ENCODE measurements at regions not wholly inside any gene's neighbourhood (a gene's known extent, or its start where the extent isn't known, plus 50 kb on each side); places are given as distances from the start of the nearest gene placed in this dataset.

- no peak overlapping the region for H2AFZ ChIP-seq (ENCODE audit: control insufficient read depth, low read length)
- TF ChIP-seq EZH2 (IDR thresholded peaks at IDR 0.05; ENCODE audit: low read length), result no peak
- TF ChIP-seq, protein P1, sequence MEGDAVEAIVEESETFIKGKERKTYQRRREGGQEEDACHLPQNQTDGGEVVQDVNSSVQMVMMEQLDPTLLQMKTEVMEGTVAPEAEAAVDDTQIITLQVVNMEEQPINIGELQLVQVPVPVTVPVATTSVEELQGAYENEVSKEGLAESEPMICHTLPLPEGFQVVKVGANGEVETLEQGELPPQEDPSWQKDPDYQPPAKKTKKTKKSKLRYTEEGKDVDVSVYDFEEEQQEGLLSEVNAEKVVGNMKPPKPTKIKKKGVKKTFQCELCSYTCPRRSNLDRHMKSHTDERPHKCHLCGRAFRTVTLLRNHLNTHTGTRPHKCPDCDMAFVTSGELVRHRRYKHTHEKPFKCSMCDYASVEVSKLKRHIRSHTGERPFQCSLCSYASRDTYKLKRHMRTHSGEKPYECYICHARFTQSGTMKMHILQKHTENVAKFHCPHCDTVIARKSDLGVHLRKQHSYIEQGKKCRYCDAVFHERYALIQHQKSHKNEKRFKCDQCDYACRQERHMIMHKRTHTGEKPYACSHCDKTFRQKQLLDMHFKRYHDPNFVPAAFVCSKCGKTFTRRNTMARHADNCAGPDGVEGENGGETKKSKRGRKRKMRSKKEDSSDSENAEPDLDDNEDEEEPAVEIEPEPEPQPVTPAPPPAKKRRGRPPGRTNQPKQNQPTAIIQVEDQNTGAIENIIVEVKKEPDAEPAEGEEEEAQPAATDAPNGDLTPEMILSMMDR (optimal IDR thresholded peaks at IDR 0.05 in 1 of 3, IDR thresholded peaks at IDR 0.05 in 1 of 3, conservative IDR thresholded peaks at IDR 0.05 in 1 of 3; ENCODE audit: extremely low read depth in 1 of 3, insufficient read depth in 2 of 3, low read length in 3 of 3), result no peak
- H3K9me3 ChIP-seq (ENCODE audit: control insufficient read depth, low read depth, low read length), result no peaks in the 10 kb centered on the region
- dilution Hi-C loops (cut with MboI; ENCODE audit: extremely low pct_ligation_motif_present, low sequenced_read_pairs), result no loop called here
- no peaks in the 10 kb centered on the region for H4K20me1 ChIP-seq (ENCODE audit: control insufficient read depth, extremely low read depth, insufficient read depth, low read length)
- peaks cover 26% of the 10 kb centered on the region for H3K4me1 ChIP-seq (ENCODE audit: control insufficient read depth, extremely low read depth, insufficient read depth, low read length)
- no peaks in the 10 kb centered on the region for H3K27me3 ChIP-seq (ENCODE audit: control insufficient read depth, extremely low read depth, insufficient read depth, low read length)
- no peak for DNase-seq (ENCODE audit: low read depth, low spot score)
- H3K36me3 ChIP-seq (ENCODE audit: control insufficient read depth in 2 of 2, extremely low read depth in 1 of 2, insufficient read depth in 2 of 2, low read length in 2 of 2), result no peaks in the 10 kb centered on the region
- H3K79me2 ChIP-seq (ENCODE audit: control insufficient read depth, insufficient read depth, low read length), result no peaks in the 10 kb centered on the region
- no peak overlapping the region for H3K4me3 ChIP-seq (ENCODE audit: control insufficient read depth in 2 of 3, extremely low read depth in 1 of 3, insufficient read depth in 2 of 3, low read depth in 1 of 3, low read length in 3 of 3)
- no peak for FAIRE-seq
- no peak overlapping the region for H3K4me2 ChIP-seq (ENCODE audit: control insufficient read depth, extremely low read depth, insufficient read depth, low read depth, low read length)
- H3K9ac ChIP-seq (ENCODE audit: control insufficient read depth, extremely low read depth, insufficient read depth, low read length), result no peak overlapping the region
- H3K9me1 ChIP-seq (ENCODE audit: control insufficient read depth, extremely low read depth, insufficient read depth, low read length), result no peaks in the 10 kb centered on the region
- H3K27ac ChIP-seq (ENCODE audit: control insufficient read depth, insufficient read depth, low read length), result no peak overlapping the region
Observed at GRCh38 chr9:116102596-116102995, 51.0 kb upstream of the PAPPA start.

Small RNAs in the stretch of these regions (small RNA-seq; reads per million reads assigned to genes)
- 0 reads per million in 3 experiments for gene RF00004 (ENCODE audit: insufficient read length in 3 of 3, low read depth in 3 of 3, low replicate concordance in 1 of 3)
